Mammary epithelial cell (primary cell): ENCODE measurements at regions not wholly inside any gene's neighbourhood (a gene's known extent, or its start where the extent isn't known, plus 50 kb on each side); places are given as distances from the start of the nearest gene placed in this dataset.

Source experiments
- CTCF ChIP-seq, 2 donors: IDR thresholded peaks in 1 of 2; conservative IDR thresholded peaks in 1 of 2; 2 replicates each; pipeline ENCODE4 v1.5.1; 2011 to 2012; ENCODE audit warnings: inconsistent platforms in 2 of 2, low read length in 2 of 2, mild to moderate bottlenecking in 2 of 2, control low read depth in 1 of 2, low read depth in 1 of 2; ENCODE audit not compliant: insufficient read depth in 1 of 2; ENCODE audit errors: extremely low read depth in 1 of 2
- EZH2 ChIP-seq: IDR thresholded peaks from 2 replicates; pipeline ENCODE4 v1.6.1; 2012; ENCODE audit warnings: low read length, inconsistent platforms, borderline replicate concordance

GRCh38 chr2:71922499-71923142, 225.0 kb downstream of the CYP26B1 start:
- TF ChIP-seq CTCF (conservative IDR thresholded peaks at IDR 0.05 in 1 of 2, IDR thresholded peaks at IDR 0.05 in 1 of 2; ENCODE audit: extremely low read depth in 1 of 2, insufficient read depth in 1 of 2, low read depth in 1 of 2, low read length in 2 of 2) (no peak), EZH2 (no peak)
